Stimulated activated CD8-positive, alpha-beta memory T cell treated with anti-CD3 and anti-CD28 coated beads, Interleukin-4, amount 100 ng/mL, for 48 hours (primary cell): ENCODE measurements at regions not wholly inside any gene's neighbourhood (a gene's known extent, or its start where the extent isn't known, plus 50 kb on each side); places are given as distances from the start of the nearest gene placed in this dataset.
"Not testable (repeated sequence)": the region's sequence is repeated elsewhere in the genome, so short reads cannot be mapped to it uniquely, and the experiment has no call there.

Experiments used
- DNase-seq: peaks from one replicate; pipeline ENCODE4 v3.0.0-alpha.2; 2020

DNA sequence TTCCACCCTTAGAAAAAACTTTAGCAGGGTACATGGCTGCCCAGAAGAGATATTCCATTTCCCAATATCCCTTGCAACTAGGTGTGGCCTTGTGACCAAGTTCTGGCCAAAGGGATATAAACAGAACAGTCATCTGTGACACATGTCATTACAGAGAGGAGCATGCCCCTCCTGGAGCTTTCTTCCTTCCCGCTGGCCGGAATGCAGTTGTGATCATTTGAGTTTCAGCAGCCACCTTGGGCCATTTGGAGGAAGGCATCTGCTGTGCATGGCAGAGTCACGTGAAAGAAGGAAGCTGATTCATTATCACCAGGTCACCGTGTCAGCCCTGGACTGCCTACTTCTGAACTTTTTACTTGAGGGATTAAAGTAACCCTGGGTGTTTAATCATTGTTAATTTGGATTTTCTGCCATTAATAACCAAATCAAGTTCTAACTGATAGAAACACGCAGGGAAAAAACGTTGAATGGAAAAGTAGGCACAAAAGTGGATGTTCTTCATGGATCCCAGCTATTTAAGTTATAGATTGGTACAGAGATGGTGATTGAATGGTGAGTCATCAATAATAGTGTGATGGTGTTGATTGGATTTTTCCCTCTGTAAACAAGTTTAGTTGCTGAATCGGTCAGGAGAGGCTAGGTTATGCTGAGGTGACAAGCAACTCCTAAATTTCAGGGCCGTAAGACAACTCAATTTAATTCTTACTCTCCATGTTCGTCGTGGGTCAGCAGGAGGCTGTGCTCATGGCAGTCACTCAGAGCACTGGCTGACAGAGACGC, 80.7 kb upstream of the CCDC167 start:
- DNase-seq: no peak

DNA sequence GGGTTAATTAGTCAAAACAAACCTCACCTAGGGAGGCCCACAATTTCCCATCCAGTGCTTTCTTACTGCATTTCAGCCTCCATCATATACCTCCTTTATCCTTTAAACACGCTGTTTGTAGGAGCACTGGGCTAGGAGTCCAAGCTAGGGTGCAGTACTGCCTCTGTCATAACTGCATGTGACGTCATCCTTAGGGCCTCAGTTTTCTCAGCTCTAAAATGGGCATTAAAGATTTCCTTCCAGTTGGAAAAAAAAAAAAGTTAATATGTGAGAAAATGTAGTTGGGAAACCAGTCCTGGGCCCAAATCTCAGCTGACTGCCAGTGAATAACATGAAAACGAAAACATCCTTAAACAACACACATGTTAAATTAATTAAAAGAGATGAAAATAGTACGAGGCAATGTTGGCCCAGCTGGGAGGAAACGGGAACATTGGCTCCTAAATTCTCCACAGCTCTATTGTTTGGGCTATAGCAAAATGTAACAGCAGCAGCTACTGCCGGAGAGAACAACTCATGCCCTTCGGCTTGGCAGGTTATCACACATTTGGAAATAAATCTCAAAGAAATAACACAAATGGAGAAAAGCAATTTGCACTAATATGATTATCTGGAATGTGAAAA, 79.9 kb upstream of the CCDC167 start:
- no peak for DNase-seq

DNA sequence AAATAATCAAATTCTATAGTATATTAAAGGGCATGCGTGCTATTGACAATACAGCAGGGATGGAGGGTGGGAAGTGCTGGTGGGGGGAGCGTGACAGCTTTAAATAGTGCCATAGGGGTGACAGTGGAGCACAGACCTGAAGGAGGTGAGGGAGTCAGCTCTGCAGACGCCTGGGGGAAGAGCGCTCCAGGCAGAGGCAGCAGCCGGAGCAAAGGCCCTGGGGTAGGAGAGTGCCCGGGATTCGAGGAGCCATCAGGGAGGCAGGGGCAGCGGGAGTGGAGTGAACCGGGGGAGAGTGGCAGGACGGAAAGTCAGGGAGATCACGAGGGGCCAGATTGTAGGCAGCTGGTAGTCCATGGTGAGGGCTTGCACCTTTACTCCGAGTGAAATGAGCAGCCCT, 78.4 kb upstream of the CCDC167 start:
- DNase-seq: no peak

DNA sequence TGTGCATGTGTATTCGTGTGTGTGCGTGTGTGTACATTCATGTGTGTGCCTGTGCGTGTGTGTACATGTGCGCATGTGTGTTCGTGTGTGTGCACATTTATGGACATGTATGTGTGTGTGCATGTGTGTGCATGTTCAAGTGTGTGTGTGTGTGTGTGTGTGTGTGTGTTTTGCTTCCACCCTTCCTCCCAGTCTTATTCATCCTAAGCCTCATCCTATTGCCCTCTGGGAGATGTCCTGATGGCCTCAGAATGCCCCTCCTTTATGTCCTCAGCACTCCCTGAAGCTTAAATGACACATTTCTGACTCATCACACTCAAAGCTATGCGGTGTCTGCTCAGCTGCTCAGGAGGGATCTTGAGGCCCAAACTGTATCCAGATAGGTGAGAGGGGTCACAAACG, 76.6 kb upstream of the CCDC167 start:
- no peak for DNase-seq

DNA sequence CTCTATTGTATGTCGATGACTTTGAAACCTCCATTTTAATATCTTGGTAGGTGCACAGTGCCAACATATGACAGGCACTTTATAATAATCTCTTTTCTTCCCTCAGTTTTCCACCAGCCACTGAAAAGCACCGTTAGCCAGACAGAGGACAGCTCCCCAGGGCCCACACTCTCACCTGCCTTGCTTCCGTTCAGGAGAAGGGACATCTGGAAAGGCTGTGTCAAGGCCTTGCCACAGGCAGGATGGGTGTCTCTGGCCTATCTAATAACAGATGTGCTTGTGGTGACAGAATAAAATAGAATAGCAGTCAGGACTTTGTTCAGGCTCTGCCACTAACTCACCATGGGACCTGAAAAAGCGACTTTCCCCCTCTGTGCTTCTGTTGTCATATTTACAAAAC, 75.5 kb upstream of the CCDC167 start:
- no peak for DNase-seq

DNA sequence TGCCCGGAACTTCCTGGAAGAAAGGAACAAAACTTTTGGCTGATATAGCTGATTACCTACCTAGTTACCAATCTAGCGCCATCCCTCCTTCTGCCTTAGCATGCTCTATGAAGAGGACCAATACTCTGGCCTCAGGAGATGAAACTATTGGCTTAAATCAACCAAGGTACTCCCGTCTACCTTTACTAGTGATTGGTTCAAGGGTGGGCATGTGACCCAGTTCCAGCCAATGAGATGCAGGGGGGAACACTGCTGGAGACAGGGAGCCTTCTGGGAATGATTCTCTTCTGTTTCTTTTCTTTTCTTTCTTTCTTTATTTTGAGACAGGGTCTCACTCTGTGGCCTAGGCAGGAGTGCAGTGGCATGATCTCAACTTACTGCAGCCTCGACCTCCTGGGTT, 72.6 kb upstream of the CCDC167 start:
- no peak for DNase-seq

DNA sequence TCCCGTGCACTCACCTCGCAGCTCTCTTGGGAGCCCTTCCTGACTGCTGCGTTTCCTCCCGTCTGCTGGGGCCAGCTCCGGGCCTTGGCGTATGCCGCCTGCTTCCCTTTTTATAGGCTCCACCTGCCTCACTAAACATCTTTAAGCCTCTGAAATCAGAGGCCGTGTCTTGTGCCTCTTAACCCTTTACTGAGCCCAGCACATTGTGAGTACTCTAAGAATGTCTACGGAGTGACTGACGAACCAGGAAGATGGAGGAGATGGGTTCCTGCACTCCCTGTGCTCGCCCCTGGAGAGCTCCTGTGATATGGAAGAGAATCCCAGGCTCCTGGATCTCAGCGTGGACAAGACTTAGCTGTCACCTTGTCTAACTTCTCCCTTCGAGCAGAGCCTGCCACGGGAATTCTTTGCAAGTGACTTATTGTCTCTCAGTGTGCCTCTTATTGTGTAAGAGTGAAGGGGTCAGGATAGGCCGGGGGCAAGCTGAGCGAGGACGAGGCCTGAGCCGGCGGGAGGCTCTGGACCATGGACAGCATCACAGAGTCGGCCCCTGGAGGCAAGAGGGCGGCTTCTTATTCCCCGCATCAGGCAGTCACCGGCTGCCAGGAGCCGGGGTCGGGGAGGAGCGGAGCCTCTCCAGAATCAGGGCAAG, 70.9 kb upstream of the CCDC167 start:
- no peak for DNase-seq

DNA sequence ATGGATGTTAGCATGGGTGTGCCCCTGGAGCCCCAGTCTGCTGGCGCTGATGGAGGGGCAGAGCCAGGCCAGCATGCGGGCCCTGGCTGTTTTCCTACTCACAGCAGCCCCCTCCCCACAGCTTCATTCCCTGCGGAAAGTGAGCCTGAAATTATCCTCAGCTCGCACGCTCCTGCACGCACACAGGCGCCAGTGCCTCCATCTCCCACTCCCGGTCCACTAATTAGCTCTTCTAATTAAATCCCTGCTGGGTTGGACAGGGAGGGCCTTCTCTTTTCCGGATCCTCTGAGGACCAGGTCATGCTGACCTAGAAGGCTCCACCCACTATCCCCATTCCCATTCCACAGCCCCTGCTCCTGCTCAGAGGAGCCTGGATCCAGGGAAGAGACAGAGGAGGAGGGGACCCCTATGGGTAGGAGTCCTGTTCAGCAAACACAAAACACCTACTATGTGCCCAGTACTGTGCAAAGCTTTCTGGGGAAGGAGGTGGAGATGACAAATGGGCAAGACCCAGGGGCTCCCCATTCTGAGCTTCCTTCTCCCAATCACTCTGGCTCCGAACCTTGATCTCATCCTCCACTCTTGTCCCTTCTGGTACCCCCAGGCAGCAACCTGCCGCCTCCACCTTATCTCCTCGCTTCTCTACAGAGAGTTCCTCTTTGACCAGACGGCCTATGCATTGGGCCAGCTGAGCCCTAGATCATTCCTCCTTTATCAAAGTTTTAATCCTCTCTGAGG, 70.2 kb upstream of the CCDC167 start:
- DNase-seq: no peak

DNA sequence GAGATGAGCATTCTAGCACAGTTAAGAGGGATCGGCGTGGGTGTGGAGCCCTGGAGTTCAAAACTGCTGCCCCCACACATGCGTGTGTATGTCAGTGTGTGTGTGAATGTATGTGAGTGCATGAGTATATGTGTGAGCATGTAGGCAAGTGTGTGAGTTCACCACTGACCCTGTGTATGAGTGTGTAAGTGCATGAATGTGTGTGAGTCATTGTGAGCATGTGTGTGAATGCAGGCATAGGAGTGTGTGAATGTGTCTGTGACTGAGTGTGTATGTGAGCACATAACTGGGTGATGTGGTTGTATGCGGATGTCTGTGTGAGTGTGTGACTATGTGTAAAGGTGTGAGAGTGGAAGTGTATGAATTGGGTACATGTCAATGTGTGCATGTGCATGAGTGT, 69.6 kb upstream of the CCDC167 start:
- no peak for DNase-seq

DNA sequence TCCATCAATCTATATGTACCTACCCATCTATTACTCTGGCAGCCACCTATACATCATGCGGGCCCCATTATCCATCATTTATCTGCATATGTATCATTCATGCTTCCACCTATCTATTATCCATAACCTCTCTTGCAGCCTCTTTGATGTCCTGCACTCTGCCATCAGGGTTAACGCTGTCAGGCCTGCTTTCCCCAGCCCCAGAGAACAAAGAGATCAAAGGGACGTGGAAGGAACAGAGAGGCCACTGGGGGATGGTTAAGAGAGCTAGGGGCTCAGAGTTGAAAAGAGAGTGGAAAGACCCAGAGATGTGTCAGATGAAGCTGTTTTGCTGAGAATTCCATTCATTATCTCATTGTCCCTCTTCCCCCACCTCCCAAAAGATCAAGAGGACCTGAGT, 67.3 kb upstream of the CCDC167 start:
- DNase-seq: no peak

DNA sequence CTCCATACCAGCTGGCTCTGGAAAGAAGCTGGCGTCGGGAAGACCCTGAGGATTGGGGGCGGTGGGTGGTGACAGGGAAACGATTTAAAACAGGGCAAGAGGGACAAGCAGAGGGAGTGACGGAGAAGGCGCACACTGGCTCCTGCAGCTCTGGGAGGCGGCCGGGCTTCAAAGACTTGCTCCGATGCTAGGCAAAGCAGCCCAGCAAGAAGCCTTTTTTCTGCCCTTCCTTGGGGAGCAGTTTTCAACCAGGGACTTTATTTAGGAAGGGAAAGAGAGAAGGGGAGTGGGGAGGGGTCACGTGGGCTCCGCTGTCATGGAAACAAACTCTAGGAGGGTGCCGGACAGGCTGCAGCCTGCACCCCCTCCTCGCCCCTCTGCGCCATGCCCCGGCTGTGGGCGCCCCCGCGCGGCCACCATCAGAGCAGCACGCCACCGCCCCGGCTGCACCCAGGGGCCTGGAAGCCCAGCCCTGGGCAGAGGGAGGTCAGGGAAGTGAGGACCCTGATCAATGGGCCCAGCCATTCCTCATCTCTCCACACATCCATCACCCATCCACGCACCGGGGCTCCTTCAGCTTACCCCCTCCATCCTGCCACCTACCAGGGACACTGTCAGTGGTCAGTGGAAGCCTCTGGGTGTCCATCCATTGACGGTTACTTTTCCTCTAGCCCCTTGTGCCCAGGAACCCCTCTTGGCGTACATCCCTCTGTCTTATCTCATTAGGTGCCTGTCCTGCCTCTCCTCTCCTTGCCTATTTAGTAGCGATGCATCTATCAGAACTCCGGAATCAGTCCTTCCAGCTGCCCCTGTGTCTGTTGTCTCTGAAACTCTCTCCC, 66.6 kb upstream of the CCDC167 start:
- peak; percentile 87 for DNase-seq

DNA sequence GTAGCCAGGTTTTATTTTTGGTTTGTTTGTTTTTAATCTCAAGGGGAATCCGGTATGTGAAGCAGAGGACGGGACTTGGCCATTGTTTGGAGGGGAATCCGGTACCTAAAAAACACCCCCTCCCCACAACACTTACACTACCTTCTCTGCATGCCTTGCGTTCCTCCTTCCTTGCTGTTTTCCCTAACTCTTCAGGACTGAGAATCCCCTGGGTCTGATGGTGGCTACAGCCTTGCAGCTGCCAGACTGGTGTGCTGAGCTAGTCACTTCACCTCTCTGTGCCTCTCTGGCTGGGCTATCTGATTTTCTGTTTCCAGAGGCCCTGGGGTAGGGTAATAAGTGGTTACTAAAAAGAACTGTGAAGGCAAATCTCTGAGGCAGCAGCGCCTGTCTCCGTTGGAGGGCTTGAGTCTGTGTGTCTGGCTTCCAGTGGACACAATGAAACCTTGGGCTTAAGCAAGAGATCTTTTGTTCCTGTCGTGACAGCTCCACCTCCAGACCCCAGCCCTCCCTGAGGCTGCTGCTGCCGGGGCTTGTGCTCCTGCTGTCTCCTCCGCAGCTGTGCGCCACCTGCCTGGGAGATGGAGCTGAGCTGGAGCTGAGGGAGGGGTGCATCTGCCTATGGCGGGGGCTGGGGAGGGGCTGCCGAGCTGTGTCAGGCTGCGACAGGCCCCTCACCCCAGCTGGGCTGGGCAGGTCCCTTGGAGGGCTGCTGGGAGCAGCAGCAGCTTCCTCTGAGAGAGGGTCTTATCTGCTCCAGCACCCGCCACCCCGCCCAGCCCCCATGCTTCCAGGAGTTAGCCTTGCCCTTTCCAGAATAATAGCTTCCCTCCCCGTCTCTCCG, 65.8 kb upstream of the CCDC167 start:
- no peak for DNase-seq

DNA sequence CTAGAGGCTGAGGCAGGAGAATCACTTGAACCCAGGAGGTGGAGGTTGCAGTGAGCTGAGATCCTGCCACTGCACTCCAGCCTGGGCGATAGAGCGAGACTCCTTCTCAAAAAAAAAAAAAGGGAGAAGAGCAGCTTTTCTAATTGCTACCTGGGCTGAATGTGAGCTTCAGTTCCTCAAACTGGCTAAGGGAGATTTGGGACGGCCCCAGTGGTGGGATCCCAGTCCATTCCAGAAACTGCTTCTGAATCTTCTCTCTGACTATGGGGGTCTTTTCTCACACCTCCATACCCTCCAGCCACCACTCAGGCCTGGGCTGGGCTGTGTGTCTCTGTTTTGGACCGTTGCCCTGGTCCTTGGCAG, 63.2 kb upstream of the CCDC167 start:
- not testable (repeated sequence) for DNase-seq

DNA sequence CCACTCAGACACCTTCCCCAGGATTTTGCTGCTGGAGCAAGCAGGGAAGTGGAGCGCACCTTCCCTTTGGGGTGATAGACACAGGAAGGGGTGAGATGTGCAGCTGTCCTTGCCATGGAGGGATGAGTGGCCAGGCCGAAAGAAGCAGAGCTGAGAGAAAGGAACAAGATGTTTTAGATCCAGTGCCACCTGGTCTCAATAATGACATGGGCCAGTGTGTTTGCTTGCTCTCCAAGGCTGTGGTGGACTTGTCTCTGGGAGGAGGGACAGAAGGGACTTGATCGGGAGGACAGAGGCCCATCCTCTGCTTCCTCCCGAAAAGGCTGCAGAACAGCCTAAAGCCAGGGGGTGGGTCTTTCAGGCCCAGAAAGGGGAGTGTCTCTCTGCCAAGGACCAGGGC, 61.7 kb upstream of the CCDC167 start:
- DNase-seq: no peak

DNA sequence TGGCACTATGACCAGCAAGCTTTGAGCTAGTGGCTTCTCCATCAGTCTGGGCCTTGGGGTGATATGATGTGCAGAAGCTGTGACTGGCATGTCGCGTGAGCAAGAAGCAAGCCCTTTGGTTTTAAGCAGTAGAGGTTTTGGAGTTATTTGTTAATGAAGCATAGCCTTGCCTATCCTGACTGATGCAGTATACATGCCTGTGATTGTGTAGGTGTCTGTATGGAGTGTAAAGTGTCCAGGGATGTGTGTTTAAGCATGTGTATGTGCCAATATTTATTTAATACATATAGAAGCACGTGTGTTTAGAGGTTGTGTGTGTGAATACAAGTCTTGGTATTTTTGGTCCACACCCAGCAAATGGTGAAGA, 61.0 kb upstream of the CCDC167 start:
- DNase-seq: no peak

DNA sequence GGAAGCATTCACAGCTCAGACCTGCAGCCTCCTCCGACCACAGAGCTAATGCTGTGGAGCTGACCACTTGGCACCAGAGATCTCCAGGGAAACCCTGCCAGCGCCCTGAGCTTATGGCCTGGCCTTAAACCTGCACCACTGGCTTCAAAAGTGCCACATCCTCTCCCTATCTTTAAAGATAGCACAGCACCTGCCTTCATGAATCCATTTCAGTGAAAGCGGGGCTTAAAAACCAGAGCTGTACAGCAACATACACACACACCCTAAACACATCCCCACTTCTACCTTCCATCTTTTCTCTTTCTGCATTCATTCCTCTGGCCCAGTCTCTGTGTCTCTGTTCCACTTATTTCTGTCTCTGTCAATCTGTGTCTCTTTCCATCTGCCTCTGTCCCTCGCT, 59.8 kb upstream of the CCDC167 start:
- DNase-seq: no peak

DNA sequence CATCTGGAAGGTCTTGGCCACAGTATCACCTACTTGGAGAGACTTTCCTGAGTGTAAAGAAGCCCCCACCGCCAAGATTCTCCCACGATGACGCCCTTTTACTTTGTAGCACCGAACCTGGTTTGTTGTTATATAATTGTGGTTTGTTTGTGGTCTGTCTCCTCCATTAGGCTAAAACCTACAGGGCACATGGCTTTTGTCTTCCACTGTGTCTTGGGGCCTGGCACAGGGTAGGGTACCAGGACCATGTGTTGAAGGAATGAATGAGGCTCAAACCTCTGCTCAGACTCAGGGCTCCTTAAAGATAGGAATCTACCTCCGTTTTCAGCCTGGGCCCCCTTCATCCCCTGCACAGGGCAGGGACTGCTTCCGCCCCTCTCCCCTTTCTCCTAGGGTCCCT, 59.4 kb upstream of the CCDC167 start:
- DNase-seq: no peak

DNA sequence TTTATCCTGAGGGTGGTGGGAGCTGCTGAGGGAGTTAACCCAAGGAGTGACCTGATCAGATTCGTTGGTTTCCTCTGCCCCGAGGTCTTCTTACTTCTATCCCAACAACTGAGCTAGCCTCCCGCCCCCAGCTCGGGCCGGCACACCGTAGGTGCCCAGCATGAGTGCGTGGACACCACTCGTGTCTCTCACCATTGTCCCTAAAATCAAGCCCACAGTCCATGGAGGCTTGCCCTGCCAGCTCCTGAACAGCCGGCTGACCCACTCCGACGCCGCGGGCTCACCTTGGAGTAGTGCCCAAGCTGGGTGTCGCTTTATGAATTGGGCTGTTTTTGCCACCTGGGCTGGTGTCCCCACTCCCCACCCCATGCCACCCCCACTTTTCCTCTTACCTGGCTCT, 59.0 kb upstream of the CCDC167 start:
- no peak for DNase-seq

DNA sequence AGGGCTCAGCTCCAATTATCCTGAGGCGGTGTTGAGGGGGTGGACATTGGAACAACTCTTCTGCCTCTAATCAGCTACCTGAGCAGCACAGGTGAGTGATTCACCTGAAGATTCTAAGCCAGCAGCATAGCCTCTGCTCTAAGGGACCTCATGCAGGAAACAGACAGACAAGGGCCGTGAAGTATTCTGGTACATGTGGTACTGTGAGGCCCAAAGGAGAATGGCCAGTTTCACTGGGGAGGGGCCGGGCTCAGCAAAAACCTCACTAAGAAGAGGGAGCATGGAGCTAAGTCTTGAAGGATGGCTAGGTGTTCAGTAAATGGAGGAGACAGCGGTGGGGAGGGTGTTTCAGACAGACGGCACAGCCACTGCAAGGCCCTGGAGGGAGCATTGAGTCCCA, 58.5 kb upstream of the CCDC167 start:
- DNase-seq: no peak

DNA sequence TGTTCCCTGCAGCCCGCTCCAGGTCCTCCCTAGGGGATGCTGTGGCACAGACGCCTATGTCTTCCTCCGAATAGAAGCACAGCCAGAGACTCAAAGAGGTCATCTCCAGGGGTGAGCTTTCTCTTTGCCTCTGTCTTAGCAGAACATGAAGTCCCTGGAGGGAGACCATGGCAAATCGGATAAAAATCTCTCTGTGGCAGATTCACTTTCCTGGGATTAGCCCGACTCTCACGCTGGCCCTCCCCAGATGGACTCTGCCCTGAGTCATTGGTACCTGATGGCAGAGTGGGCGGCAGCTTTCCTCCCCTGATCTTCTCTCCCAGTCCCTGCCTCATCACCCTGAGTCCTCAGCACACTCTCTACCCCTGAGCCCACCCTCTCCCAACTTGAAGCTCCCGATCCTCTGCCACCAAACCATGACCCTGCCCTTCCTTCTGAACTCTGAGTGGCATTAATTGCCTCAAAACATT, 58.0 kb upstream of the CCDC167 start:
- no peak for DNase-seq

DNA sequence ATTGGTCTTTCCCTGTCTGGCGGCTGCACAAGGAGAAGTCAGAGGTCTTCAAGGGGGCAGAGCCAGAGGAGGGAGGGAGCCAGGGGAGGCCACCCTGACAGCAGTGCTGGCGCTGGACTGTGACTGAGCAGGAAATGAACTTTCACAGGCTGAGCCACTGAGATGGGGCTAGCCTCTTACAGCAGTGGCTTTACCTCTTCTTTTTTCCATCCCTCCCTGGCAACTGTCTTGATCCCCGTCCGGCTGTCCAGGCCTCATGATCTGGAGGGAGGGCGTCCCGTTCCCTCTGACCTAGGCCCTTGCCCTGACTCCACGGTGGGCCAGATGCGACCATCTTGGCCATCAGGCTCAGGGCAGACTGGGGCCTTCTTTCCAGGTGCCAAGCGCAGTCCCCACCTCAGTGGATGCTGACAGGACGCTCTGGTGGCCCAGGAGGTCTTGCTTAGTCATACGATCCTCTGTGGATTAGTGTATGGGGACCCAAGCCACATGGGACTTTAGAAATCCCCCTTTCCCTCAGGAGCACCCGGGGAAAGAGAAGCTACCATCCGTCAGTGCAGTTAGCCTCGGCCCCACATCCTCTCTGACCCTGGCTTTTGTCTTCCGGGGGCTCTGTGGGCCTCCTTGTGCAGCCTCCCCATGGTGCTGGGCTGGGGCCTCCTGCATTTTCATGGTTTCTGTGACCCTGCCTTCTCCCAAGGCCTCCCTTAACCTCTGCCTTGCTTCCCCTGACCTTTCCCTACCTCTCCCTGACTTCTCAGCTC, 57.4 kb upstream of the CCDC167 start:
- no peak for DNase-seq
